ENCODE measurements at regions not wholly inside any gene's neighbourhood (a gene's known extent, or its start where the extent isn't known, plus 50 kb on each side); places are given as distances from the start of the nearest gene placed in this dataset.

DNA sequence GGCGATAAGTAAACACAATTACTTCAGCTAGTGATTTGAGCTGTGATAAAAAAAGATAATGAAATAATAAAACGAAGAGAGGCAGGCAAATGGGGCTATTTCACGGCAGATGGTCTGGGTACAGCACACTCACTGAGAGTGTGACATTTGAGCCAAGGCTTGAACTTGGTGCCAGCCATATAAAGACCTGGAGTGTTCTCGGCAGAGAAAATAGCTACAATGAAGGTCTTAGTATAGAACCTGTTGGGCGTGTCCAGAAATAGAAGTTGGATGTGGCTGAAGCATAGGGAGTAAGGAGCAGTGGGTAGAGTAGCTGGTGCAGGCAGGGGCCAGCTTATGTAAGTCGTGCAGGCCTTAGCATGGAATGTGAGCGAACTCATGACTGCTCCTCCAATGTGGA lies 660.3 kb upstream of the WWC1 start:
- no peak for DNase-seq (ENCODE audit: low spot score)
- TF ChIP-seq JUND (IDR thresholded peaks at IDR 0.05) (no peak), TAF1 (conservative IDR thresholded peaks at IDR 0.05) (no peak), GABPA (IDR thresholded peaks at IDR 0.05 in 1 of 2, conservative IDR thresholded peaks at IDR 0.05 in 1 of 2) (no peak)
- TF ChIP-seq, protein P1, sequence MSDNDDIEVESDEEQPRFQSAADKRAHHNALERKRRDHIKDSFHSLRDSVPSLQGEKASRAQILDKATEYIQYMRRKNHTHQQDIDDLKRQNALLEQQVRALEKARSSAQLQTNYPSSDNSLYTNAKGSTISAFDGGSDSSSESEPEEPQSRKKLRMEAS (IDR thresholded peaks at IDR 0.05), result no peak
- H3K27ac ChIP-seq (ENCODE audit: low read depth in 1 of 2, low read length in 2 of 2), result no peak overlapping the region
- no peaks in the 10 kb centered on the region for H3K36me3 ChIP-seq (ENCODE audit: control insufficient read depth in 4 of 4, insufficient read depth in 3 of 4, low read depth in 1 of 4, low read length in 3 of 4)
- no peaks in the 10 kb centered on the region for H3K27me3 ChIP-seq (ENCODE audit: control insufficient read depth in 4 of 4, insufficient read depth in 4 of 4, low read length in 3 of 4)
- no peaks in the 10 kb centered on the region for H3K9me3 ChIP-seq (ENCODE audit: control insufficient read depth in 4 of 4, low read length in 3 of 4)
- WGBS, result 73% methylated on average over 7 of the region's 7 CpGs
- H3K4me3 ChIP-seq (ENCODE audit: low read depth in 1 of 3, low read length in 3 of 3), result no peak overlapping the region
- no peak overlapping the region for H3K9ac ChIP-seq (ENCODE audit: low read depth in 1 of 2, low read length in 2 of 2)
- no peaks in the 10 kb centered on the region for H3K4me1 ChIP-seq (ENCODE audit: control insufficient read depth in 4 of 4, insufficient read depth in 4 of 4, low read length in 3 of 4)

DNA sequence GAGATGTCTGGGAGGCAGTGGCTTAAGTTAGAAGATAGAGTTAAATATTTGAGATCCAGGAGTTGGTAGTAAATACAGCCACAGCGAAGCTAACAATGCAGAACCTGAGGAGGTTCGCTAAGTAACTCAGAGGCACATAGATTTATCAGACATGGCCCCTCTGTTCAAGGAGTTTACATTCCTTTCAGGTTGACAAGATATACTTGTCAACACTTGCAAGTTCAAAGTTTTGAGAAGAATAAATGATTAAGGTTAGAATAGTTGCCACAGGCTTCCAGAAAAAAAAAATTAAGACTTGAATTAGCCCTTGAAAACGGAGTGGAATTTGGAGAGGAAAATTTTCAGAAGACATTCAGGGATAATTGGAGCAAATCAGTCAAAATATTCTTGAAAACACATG lies 658.3 kb upstream of the WWC1 start:
- WGBS, result 41% methylated on average over 3 of the region's 3 CpGs
- H3K36me3 ChIP-seq (ENCODE audit: control insufficient read depth in 4 of 4, insufficient read depth in 3 of 4, low read depth in 1 of 4, low read length in 3 of 4), result no peaks in the 10 kb centered on the region
- H3K27ac ChIP-seq (ENCODE audit: low read depth in 1 of 2, low read length in 2 of 2), result no peak overlapping the region
- no peak for DNase-seq (ENCODE audit: low spot score)
- TF ChIP-seq HNF4G (IDR thresholded peaks at IDR 0.05) (no peak), FOXA2 (IDR thresholded peaks at IDR 0.05) (no peak)
- TF ChIP-seq, protein P1 (IDR thresholded peaks at IDR 0.05), result no peak
- no peaks in the 10 kb centered on the region for H3K4me1 ChIP-seq (ENCODE audit: control insufficient read depth in 4 of 4, insufficient read depth in 4 of 4, low read length in 3 of 4)
- no peak overlapping the region for H3K4me3 ChIP-seq (ENCODE audit: low read depth in 1 of 3, low read length in 3 of 3)
- no peak overlapping the region for H3K9ac ChIP-seq (ENCODE audit: low read depth in 1 of 2, low read length in 2 of 2)
- no peaks in the 10 kb centered on the region for H3K27me3 ChIP-seq (ENCODE audit: control insufficient read depth in 4 of 4, insufficient read depth in 4 of 4, low read length in 3 of 4)
- H3K9me3 ChIP-seq (ENCODE audit: control insufficient read depth in 4 of 4, low read length in 3 of 4), result no peaks in the 10 kb centered on the region

DNA sequence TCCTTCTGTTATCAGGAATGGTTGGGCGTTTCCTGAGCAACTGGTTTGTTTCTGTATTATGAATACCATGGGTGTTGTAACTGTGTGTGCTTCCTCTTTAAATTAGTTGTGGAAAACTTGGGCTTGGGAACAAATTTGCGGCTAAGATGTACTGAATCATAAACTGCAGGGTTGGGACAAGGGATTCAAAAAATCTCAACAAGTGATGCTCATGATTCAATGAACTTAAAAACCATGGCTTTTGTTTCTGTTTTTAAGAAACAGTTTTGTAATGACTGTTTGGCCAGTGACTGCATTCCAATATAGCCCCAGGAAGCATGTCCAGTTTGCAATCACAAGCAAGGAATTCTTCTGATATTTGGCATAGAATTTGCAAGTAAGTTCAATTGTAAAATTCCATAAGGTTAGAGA lies 657.5 kb upstream of the WWC1 start:
- Histone ChIP-seq H3K4me1 (ENCODE audit: control insufficient read depth in 4 of 4, insufficient read depth in 4 of 4, low read length in 3 of 4) (no peaks in the 10 kb centered on the region), H3K9me3 (ENCODE audit: control insufficient read depth in 4 of 4, low read length in 3 of 4) (no peaks in the 10 kb centered on the region), H3K27ac (ENCODE audit: low read depth in 1 of 2, low read length in 2 of 2) (no peak overlapping the region), H3K27me3 (ENCODE audit: control insufficient read depth in 4 of 4, insufficient read depth in 4 of 4, low read length in 3 of 4) (no peaks in the 10 kb centered on the region), H3K9ac (ENCODE audit: low read depth in 1 of 2, low read length in 2 of 2) (no peak overlapping the region), H3K36me3 (ENCODE audit: control insufficient read depth in 4 of 4, insufficient read depth in 3 of 4, low read depth in 1 of 4, low read length in 3 of 4) (no peaks in the 10 kb centered on the region), H3K4me3 (ENCODE audit: low read depth in 1 of 3, low read length in 3 of 3) (no peak overlapping the region)
- no peak for DNase-seq (ENCODE audit: low spot score)
- TF ChIP-seq, protein P2, sequence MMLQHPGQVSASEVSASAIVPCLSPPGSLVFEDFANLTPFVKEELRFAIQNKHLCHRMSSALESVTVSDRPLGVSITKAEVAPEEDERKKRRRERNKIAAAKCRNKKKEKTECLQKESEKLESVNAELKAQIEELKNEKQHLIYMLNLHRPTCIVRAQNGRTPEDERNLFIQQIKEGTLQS (IDR thresholded peaks at IDR 0.05), result no peak
- TF ChIP-seq RAD21 (IDR thresholded peaks at IDR 0.05) (no peak), HNF4G (IDR thresholded peaks at IDR 0.05) (no peak), YY1 (IDR thresholded peaks at IDR 0.05) (no peak), HNF4A (conservative IDR thresholded peaks at IDR 0.05) (no peak), EGR1 (IDR thresholded peaks at IDR 0.05; ENCODE audit: low read depth in 2 of 2) (no peak), NR2F2 (IDR thresholded peaks at IDR 0.05) (no peak), FOXA1 (IDR thresholded peaks at IDR 0.05) (no peak), GABPA (IDR thresholded peaks at IDR 0.05 in 1 of 2, conservative IDR thresholded peaks at IDR 0.05 in 1 of 2) (no peak), FOXA2 (IDR thresholded peaks at IDR 0.05) (no peak), CTCF (IDR thresholded peaks at IDR 0.05; ENCODE audit: low read depth, low read length, missing input control) (no peak), SP1 (IDR thresholded peaks at IDR 0.05) (no peak), RXRA (IDR thresholded peaks at IDR 0.05) (no peak), TAF1 (conservative IDR thresholded peaks at IDR 0.05) (no peak), REST (IDR thresholded peaks at IDR 0.05) (no peak), JUND (IDR thresholded peaks at IDR 0.05) (no peak)
- TF ChIP-seq, protein P1 (IDR thresholded peaks at IDR 0.05), result no peak
- TF ChIP-seq, protein P3, sequence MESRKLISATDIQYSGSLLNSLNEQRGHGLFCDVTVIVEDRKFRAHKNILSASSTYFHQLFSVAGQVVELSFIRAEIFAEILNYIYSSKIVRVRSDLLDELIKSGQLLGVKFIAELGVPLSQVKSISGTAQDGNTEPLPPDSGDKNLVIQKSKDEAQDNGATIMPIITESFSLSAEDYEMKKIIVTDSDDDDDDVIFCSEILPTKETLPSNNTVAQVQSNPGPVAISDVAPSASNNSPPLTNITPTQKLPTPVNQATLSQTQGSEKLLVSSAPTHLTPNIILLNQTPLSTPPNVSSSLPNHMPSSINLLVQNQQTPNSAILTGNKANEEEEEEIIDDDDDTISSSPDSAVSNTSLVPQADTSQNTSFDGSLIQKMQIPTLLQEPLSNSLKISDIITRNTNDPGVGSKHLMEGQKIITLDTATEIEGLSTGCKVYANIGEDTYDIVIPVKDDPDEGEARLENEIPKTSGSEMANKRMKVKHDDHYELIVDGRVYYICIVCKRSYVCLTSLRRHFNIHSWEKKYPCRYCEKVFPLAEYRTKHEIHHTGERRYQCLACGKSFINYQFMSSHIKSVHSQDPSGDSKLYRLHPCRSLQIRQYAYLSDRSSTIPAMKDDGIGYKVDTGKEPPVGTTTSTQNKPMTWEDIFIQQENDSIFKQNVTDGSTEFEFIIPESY (IDR thresholded peaks at IDR 0.05), result no peak
- 48% methylated on average over 2 of the region's 2 CpGs for WGBS

Measured in liver (tissue), 8 donors.